HG03342 (cell line): ENCODE measurements at regions not wholly inside any gene's neighbourhood (a gene's known extent, or its start where the extent isn't known, plus 50 kb on each side); places are given as distances from the start of the nearest gene placed in this dataset.
"Not testable (repeated sequence)": the region's sequence is repeated elsewhere in the genome, so short reads cannot be mapped to it uniquely, and the experiment has no call there.

ENCODE experiments used
- ATAC-seq: cut with Tn5 transposase; IDR thresholded peaks from one replicate; pipeline ENCODE4 v1.9.1; 2021; ENCODE audit warnings: mild to moderate bottlenecking, moderate library complexity; ENCODE audit not compliant: unreplicated experiment

- ATAC-seq, result no peak
Measured at GRCh38 chr2:51998890-51999289, 967.0 kb upstream of the NRXN1 start.

GRCh38 chr2:51997571-51997970 is 965.6 kb upstream of the NRXN1 start:
- no peak for ATAC-seq

GRCh38 chr2:51995293-51995692 is 963.4 kb upstream of the NRXN1 start:
- no peak for ATAC-seq

GRCh38 chr2:51994123-51994763 is 962.3 kb upstream of the NRXN1 start:
- ATAC-seq, result no peak

GRCh38 chr2:51990684-51991083 is 958.8 kb upstream of the NRXN1 start:
- no peak for ATAC-seq

- no peak for ATAC-seq
Measured at GRCh38 chr2:51986101-51986500, 954.2 kb upstream of the NRXN1 start.

GRCh38 chr2:51981783-51982182 is 949.9 kb upstream of the NRXN1 start:
- no peak for ATAC-seq

- no peak for ATAC-seq
Measured at GRCh38 chr2:51976623-51977022, 944.7 kb upstream of the NRXN1 start.

GRCh38 chr2:51971136-51971535 is 939.2 kb upstream of the NRXN1 start:
- ATAC-seq, result no peak

- no peak for ATAC-seq
Measured at GRCh38 chr2:51969347-51969746, 937.4 kb upstream of the NRXN1 start.

GRCh38 chr2:51960841-51961335 is 929.0 kb upstream of the NRXN1 start:
- no peak for ATAC-seq

- ATAC-seq, result no peak
Measured at GRCh38 chr2:51960281-51960680, 928.3 kb upstream of the NRXN1 start.

- no peak for ATAC-seq
Measured at GRCh38 chr2:51959696-51960095, 927.8 kb upstream of the NRXN1 start.

- no peak for ATAC-seq
Measured at GRCh38 chr2:51953931-51954330, 922.0 kb upstream of the NRXN1 start.

- ATAC-seq, result no peak
Measured at GRCh38 chr2:51921076-51921475, 889.1 kb upstream of the NRXN1 start.

- no peak for ATAC-seq
Measured at GRCh38 chr2:51920509-51920908, 888.6 kb upstream of the NRXN1 start.

GRCh38 chr2:51919395-51919794 is 887.5 kb upstream of the NRXN1 start:
- no peak for ATAC-seq

GRCh38 chr2:51918113-51918512 is 886.2 kb upstream of the NRXN1 start:
- no peak for ATAC-seq

- ATAC-seq, result no peak
Measured at GRCh38 chr2:51903728-51904127, 871.8 kb upstream of the NRXN1 start.

- ATAC-seq, result no peak
Measured at GRCh38 chr2:51899643-51900042, 867.7 kb upstream of the NRXN1 start.

GRCh38 chr2:51894584-51894983 is 862.7 kb upstream of the NRXN1 start:
- ATAC-seq, result not testable (repeated sequence)

GRCh38 chr2:51888120-51888519 is 856.2 kb upstream of the NRXN1 start:
- ATAC-seq, result no peak

GRCh38 chr2:51881673-51882072 is 849.7 kb upstream of the NRXN1 start:
- ATAC-seq, result no peak
